ENCODE measurements at regions not wholly inside any gene's neighbourhood (a gene's known extent, or its start where the extent isn't known, plus 50 kb on each side); places are given as distances from the start of the nearest gene placed in this dataset.
"Not testable (repeated sequence)": the region's sequence is repeated elsewhere in the genome, so short reads cannot be mapped to it uniquely, and the experiment has no call there.

GRCh38 chr17:64723781-64724180 is 61.7 kb upstream of the SMURF2 start (continued):
- TF ChIP-seq EZH2 (IDR thresholded peaks at IDR 0.05; ENCODE audit: low read depth, unreplicated experiment) (no peak), POLR2AphosphoS5 (IDR thresholded peaks at IDR 0.05; ENCODE audit: low read depth) (no peak), CTCF (conservative IDR thresholded peaks at IDR 0.05; ENCODE audit: low read depth in 2 of 2) (no peak), NANOG (IDR thresholded peaks at IDR 0.05; ENCODE audit: borderline replicate concordance) (no peak), CREB1 (CRISPR knock-in tag; IDR thresholded peaks at IDR 0.05; ENCODE audit: low read depth) (no peak), EZH2phosphoT487 (IDR thresholded peaks at IDR 0.05; ENCODE audit: unreplicated experiment) (no peak)

- not testable (repeated sequence) for H2AFZ ChIP-seq; H3K27ac ChIP-seq (ENCODE audit: low read depth); DNase-seq (ENCODE audit: low spot score); H4K20me1 ChIP-seq (replicated peaks; ENCODE audit: insufficient read depth); H3K4me2 ChIP-seq; H3K36me3 Mint-ChIP-seq (ENCODE audit: low read depth); H3K4me3 Mint-ChIP-seq; H3K4me1 ChIP-seq (ENCODE audit: insufficient read depth); H3K36me3 ChIP-seq (ENCODE audit: insufficient read depth); H3F3A ChIP-seq (replicated peaks; ENCODE audit: low read depth); H3K4me1 Mint-ChIP-seq; ATAC-seq; H3K9me3 Mint-ChIP-seq; H3K27me3 ChIP-seq (ENCODE audit: insufficient read depth); H3K27me3 Mint-ChIP-seq (ENCODE audit: insufficient read depth, low read depth, poor library complexity); H3K27ac Mint-ChIP-seq; H3K9me2 ChIP-seq (ENCODE audit: insufficient read depth); H3K79me2 ChIP-seq (replicated peaks; ENCODE audit: insufficient read depth); H3K4me3 ChIP-seq
Measured at GRCh38 chr17:64721556-64721955, 59.4 kb upstream of the SMURF2 start.

- H3K4me3 Mint-ChIP-seq; DNase-seq (ENCODE audit: low spot score); H3K27me3 ChIP-seq (ENCODE audit: insufficient read depth): not testable (repeated sequence)
Measured at GRCh38 chr17:64720253-64720652, 58.1 kb upstream of the SMURF2 start.

GRCh38 chr17:64719517-64719916 is 57.4 kb upstream of the SMURF2 start:
- H3K9me2 ChIP-seq (ENCODE audit: insufficient read depth); H3K36me3 ChIP-seq (ENCODE audit: insufficient read depth); H4K20me1 ChIP-seq (replicated peaks; ENCODE audit: insufficient read depth); H3K4me3 ChIP-seq; H3K36me3 Mint-ChIP-seq (ENCODE audit: low read depth); H2AFZ ChIP-seq; H3F3A ChIP-seq (replicated peaks; ENCODE audit: low read depth); H3K27me3 ChIP-seq (ENCODE audit: insufficient read depth); ATAC-seq; H3K4me1 Mint-ChIP-seq; H3K27me3 Mint-ChIP-seq (ENCODE audit: insufficient read depth, low read depth, poor library complexity); H3K4me1 ChIP-seq (ENCODE audit: insufficient read depth); H3K4me3 Mint-ChIP-seq; H3K4me2 ChIP-seq; H3K9me3 Mint-ChIP-seq; H3K27ac Mint-ChIP-seq; H3K79me2 ChIP-seq (replicated peaks; ENCODE audit: insufficient read depth); H3K27ac ChIP-seq (ENCODE audit: low read depth); DNase-seq (ENCODE audit: low spot score): not testable (repeated sequence)

More at GRCh38 chr17:64720253-64720652, 58.1 kb upstream of the SMURF2 start:
- not testable (repeated sequence) for H3K27ac ChIP-seq (ENCODE audit: low read depth); H3K4me1 ChIP-seq (ENCODE audit: insufficient read depth); H3K9me2 ChIP-seq (ENCODE audit: insufficient read depth); H3K4me1 Mint-ChIP-seq; H2AFZ ChIP-seq; H3K36me3 Mint-ChIP-seq (ENCODE audit: low read depth); H3K27ac Mint-ChIP-seq; ATAC-seq; H3K4me2 ChIP-seq; H3K9me3 Mint-ChIP-seq; H3K79me2 ChIP-seq (replicated peaks; ENCODE audit: insufficient read depth); H3K4me3 ChIP-seq; H4K20me1 ChIP-seq (replicated peaks; ENCODE audit: insufficient read depth); H3F3A ChIP-seq (replicated peaks; ENCODE audit: low read depth); H3K36me3 ChIP-seq (ENCODE audit: insufficient read depth); H3K27me3 Mint-ChIP-seq (ENCODE audit: insufficient read depth, low read depth, poor library complexity)

- not testable (repeated sequence) for H3K4me3 ChIP-seq; H3K27ac Mint-ChIP-seq; H3K36me3 Mint-ChIP-seq (ENCODE audit: low read depth); H3F3A ChIP-seq (replicated peaks; ENCODE audit: low read depth); H3K36me3 ChIP-seq (ENCODE audit: insufficient read depth); H3K4me1 Mint-ChIP-seq; H3K27me3 ChIP-seq (ENCODE audit: insufficient read depth); H4K20me1 ChIP-seq (replicated peaks; ENCODE audit: insufficient read depth); H3K4me1 ChIP-seq (ENCODE audit: insufficient read depth); H3K79me2 ChIP-seq (replicated peaks; ENCODE audit: insufficient read depth); H2AFZ ChIP-seq; H3K9me2 ChIP-seq (ENCODE audit: insufficient read depth); H3K4me3 Mint-ChIP-seq; H3K9me3 Mint-ChIP-seq; ATAC-seq; H3K4me2 ChIP-seq; H3K27me3 Mint-ChIP-seq (ENCODE audit: insufficient read depth, low read depth, poor library complexity); H3K27ac ChIP-seq (ENCODE audit: low read depth); DNase-seq (ENCODE audit: low spot score)
Measured at GRCh38 chr17:64718816-64719215, 56.7 kb upstream of the SMURF2 start.

Measured in GM23338 (cell line).